ENCODE measurements at regions not wholly inside any gene's neighbourhood (a gene's known extent, or its start where the extent isn't known, plus 50 kb on each side); places are given as distances from the start of the nearest gene placed in this dataset.

DNA sequence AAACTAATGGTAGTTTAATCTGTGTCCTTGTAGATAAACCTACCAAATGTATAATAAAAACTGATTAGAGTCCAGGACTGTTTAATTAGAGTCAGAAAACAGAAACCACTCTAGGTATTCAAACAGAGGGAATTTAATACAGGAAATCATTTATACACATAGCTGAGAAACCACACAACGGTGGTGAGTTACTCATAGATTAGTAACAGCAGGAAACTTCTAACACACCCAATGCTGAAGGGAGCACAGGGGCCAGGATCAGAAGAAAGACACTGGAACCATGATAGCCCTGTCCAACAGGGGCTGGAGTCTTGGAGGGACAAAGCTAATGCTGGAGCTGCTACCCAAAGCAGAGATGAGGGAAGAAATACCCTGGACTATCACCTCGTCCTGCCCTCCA is 321.0 kb downstream of the ACTL7B start:
- Mint-ChIP-seq H3K4me3 (no peak overlapping the region), H3K27ac (no peak overlapping the region), H3K36me3 (ENCODE audit: low read depth) (no peaks in the 10 kb centered on the region), H3K27me3 (ENCODE audit: low read depth) (no peaks in the 10 kb centered on the region), H3K4me1 (ENCODE audit: low read depth) (no peaks in the 10 kb centered on the region), H3K9me3 (no peaks in the 10 kb centered on the region)
- no peak for DNase-seq (ENCODE audit: low spot score)

DNA sequence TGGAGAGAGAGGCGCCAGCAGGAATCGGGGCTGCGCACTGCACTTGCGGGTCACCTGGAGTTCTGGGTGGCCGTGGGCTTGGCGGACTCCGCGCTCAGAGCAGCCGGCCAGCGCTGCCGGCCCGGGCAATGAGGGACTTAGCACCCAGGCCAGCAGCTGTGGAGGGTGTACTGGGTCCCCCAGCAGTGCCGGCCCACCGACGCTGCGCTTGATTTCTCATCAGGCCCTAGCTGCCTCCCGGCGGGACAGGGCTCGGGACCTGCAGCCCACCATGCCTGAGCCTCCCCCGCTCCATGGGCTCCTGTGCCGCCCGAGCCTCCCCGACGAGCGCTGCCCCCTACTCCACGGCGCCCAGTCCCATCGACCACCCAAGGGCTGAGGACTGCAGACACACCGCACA is 325.6 kb downstream of the ACTL7B start:
- Mint-ChIP-seq H3K4me3 (no peak overlapping the region), H3K27ac (no peak overlapping the region), H3K27me3 (ENCODE audit: low read depth) (no peaks in the 10 kb centered on the region), H3K4me1 (ENCODE audit: low read depth) (no peaks in the 10 kb centered on the region), H3K36me3 (ENCODE audit: low read depth) (no peaks in the 10 kb centered on the region), H3K9me3 (peaks cover 4% of the 10 kb centered on the region)
- DNase-seq (ENCODE audit: low spot score), result no peak

DNA sequence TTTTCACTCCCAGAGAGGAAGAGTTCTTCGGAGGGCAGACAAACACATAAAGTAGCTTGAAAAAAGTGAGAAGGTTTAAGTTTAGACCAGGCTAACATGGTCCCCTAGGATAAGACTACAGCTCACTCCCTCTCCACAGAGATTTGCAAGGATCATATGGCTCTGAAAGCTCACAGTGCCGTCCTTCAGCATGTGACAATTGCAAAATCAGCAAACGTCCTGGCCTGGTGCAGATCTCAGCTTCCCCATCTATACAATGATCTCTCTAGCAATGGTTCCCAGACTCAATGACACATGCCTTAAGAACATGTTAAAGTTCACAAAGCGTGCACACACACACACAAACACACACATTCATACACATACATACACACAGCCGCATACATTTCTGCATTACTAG is 327.6 kb downstream of the ACTL7B start:
- no peaks in the 10 kb centered on the region for H3K36me3 Mint-ChIP-seq (ENCODE audit: low read depth)
- no peaks in the 10 kb centered on the region for H3K4me1 Mint-ChIP-seq (ENCODE audit: low read depth)
- H3K4me3 Mint-ChIP-seq, result no peak overlapping the region
- DNase-seq (ENCODE audit: low spot score), result no peak
- no peaks in the 10 kb centered on the region for H3K27me3 Mint-ChIP-seq (ENCODE audit: low read depth)
- peaks cover 4% of the 10 kb centered on the region for H3K9me3 Mint-ChIP-seq
- H3K27ac Mint-ChIP-seq, result no peak overlapping the region

DNA sequence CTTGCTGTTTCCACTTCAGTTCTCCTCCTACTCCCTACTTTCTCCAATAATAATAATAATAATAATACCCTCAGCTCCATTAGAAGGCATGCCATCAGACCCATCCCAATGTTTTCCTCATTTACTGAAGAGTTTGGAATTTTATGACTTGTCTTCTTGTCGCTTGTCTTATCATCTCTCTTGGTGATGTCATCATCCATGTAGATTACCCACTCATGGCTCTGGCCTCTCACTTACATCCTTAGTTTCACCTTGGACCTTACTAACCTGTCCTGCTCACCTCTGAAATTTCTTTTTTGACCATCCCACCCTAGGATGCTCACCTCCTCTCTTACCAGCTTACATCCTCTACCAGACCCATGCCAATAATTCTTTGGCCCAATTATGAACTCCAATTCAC is 329.3 kb downstream of the ACTL7B start:
- no peaks in the 10 kb centered on the region for H3K4me1 Mint-ChIP-seq (ENCODE audit: low read depth)
- no peaks in the 10 kb centered on the region for H3K36me3 Mint-ChIP-seq (ENCODE audit: low read depth)
- no peak overlapping the region for H3K27ac Mint-ChIP-seq
- peaks cover 4% of the 10 kb centered on the region for H3K9me3 Mint-ChIP-seq
- H3K27me3 Mint-ChIP-seq (ENCODE audit: low read depth), result no peaks in the 10 kb centered on the region
- no peak overlapping the region for H3K4me3 Mint-ChIP-seq
- no peak for DNase-seq (ENCODE audit: low spot score)

DNA sequence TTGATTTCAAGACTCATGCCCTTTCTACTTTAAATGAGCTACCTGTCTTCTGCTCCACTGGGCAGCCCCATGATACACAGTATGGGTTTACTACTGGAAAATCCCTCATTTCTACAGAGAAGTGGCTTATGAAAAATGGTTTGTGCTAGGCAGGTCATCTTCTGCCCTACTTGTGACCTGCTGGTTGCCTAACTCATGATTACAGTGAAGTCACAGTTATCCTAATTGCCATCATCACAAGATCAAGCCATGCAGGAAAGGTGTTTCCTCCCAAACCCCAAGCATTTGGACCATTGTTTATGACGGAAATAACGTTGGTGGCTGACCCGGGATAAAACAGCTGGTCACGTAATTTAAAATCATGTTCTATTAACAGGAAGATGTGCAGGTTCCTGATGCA is 330.6 kb downstream of the ACTL7B start:
- peaks cover 4% of the 10 kb centered on the region for H3K9me3 Mint-ChIP-seq
- H3K27ac Mint-ChIP-seq, result no peak overlapping the region
- no peaks in the 10 kb centered on the region for H3K36me3 Mint-ChIP-seq (ENCODE audit: low read depth)
- no peaks in the 10 kb centered on the region for H3K4me1 Mint-ChIP-seq (ENCODE audit: low read depth)
- DNase-seq (ENCODE audit: low spot score), result no peak
- H3K27me3 Mint-ChIP-seq (ENCODE audit: low read depth), result no peaks in the 10 kb centered on the region
- no peak overlapping the region for H3K4me3 Mint-ChIP-seq

DNA sequence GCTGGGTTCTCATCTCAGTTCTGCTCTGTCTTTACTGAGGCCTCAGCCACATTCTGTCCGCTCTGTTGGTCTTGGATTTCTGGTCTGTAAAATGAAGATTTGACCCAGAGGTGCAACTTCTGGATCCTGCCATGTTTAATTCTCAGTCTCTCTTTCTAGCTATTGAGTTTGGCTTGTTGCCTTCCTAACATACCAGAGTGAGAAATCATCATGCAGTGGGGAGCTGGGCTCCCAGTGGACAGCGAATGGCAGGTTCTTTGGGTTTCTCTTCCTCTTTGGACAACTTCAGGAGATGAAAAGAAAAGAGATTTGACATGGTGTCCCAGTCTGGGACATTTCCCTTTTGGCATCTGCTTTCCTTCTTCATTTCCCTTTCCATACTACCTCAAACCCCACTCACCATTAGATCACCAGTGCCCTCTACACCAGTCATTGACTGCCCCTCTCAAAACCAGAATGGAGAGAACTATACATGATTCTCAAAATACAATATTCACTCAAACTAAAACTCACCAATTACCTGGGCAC is 334.7 kb downstream of the ACTL7B start:
- Mint-ChIP-seq H3K9me3 (no peaks in the 10 kb centered on the region), H3K27me3 (ENCODE audit: low read depth) (no peaks in the 10 kb centered on the region), H3K36me3 (ENCODE audit: low read depth) (no peaks in the 10 kb centered on the region), H3K4me3 (no peak overlapping the region), H3K4me1 (ENCODE audit: low read depth) (no peaks in the 10 kb centered on the region), H3K27ac (no peak overlapping the region)
- DNase-seq (ENCODE audit: low spot score), result no peak

DNA sequence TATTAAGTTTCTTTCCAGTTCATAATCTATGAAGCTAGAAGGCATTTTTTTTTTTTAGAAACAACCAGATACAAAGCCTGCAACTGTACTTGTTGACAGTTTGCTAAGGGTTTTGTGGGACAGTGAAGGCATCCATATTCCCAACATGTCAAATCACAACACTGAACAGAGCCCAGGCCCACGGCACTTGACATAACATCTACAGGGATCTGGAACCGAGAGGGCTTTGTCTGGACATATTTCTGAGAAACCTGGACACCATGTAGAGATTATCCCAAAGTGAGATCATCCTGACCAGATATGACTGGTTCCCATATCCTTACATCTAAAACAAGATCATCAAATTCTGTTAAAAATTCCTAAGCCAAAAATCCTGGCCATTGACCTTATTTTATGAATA is 336.3 kb downstream of the ACTL7B start:
- DNase-seq (ENCODE audit: low spot score), result no peak
- no peaks in the 10 kb centered on the region for H3K9me3 Mint-ChIP-seq
- no peak overlapping the region for H3K4me3 Mint-ChIP-seq
- no peak overlapping the region for H3K27ac Mint-ChIP-seq
- no peaks in the 10 kb centered on the region for H3K36me3 Mint-ChIP-seq (ENCODE audit: low read depth)
- no peaks in the 10 kb centered on the region for H3K27me3 Mint-ChIP-seq (ENCODE audit: low read depth)
- no peaks in the 10 kb centered on the region for H3K4me1 Mint-ChIP-seq (ENCODE audit: low read depth)

DNA sequence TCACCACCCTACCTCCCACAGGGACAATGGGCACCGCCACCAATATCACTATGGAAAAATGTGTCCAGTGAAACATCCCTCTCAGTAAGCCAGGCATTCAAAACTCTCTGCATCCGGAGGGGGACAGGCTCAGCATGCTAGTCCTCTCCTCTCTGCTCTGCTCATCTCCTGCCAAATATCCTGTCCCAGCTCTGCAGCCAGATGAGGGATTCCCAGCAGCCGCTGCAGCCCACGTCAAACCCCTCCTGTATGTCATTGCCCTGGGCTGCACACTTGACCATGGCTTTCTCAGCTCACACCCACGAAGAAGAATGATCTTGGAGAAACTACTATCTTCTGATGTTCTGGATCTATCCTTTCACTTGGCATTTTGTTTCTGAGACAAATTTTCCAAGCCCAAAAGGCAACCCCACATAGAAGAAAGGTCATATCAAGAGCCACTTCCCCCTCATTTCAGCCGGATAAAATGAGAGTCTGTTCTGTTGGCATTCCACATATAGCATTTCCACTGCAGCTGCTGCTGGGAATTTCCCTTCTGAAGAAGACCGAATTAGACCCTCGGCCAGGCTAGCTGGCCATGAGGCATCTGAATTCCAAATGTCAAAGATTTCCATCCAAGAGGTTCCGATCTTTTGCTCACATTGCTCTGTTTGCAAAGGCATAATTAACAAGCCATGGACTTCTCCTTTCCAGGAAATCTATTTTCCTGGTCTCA is 338.0 kb downstream of the ACTL7B start:
- Mint-ChIP-seq H3K4me3 (no peak overlapping the region), H3K36me3 (ENCODE audit: low read depth) (no peaks in the 10 kb centered on the region), H3K9me3 (no peaks in the 10 kb centered on the region), H3K27me3 (ENCODE audit: low read depth) (no peaks in the 10 kb centered on the region), H3K27ac (no peak overlapping the region), H3K4me1 (ENCODE audit: low read depth) (no peaks in the 10 kb centered on the region)
- DNase-seq (ENCODE audit: low spot score), result no peak

DNA sequence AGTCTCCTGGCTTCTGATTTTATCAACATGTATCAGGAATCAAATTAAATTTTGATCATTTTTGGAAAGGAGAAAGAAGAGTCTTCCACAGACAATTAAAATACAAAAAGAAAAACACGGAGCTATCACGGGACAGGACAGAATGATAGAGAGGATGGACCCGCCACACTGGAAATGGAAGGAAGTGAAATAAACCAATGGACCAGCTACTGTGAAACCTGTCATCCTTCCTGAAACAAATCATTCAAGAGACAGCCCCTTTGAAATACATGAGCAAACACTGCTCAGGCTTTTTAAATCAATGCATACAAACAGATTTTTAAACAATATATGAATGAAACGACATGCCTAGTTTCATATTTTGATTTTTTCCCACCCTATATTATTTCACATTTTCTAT is 339.4 kb downstream of the ACTL7B start:
- Mint-ChIP-seq H3K9me3 (no peaks in the 10 kb centered on the region), H3K4me1 (ENCODE audit: low read depth) (no peaks in the 10 kb centered on the region), H3K27me3 (ENCODE audit: low read depth) (no peaks in the 10 kb centered on the region), H3K27ac (no peak overlapping the region), H3K36me3 (ENCODE audit: low read depth) (no peaks in the 10 kb centered on the region), H3K4me3 (no peak overlapping the region)
- DNase-seq (ENCODE audit: low spot score), result no peak

DNA sequence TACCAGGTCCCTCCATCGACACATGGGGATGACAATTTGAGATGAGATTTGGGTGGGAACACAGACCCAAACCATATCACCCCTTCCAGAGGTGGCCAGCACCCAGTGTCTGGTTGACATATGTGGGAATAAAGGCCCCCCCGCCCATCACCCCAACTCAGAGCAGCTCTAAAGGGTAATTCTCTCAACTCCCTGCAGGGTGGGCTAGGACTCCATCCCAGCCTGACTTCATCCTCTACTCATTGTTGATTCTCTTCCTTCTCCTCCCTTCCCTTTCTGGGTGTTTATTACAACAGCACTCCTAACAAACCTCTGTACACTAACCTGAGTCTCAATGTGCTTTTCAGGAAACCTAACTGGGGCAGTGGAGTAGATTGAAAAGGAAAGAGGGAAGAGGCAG is 339.9 kb downstream of the ACTL7B start:
- H3K4me1 Mint-ChIP-seq (ENCODE audit: low read depth), result no peaks in the 10 kb centered on the region
- no peaks in the 10 kb centered on the region for H3K27me3 Mint-ChIP-seq (ENCODE audit: low read depth)
- no peak overlapping the region for H3K4me3 Mint-ChIP-seq
- H3K27ac Mint-ChIP-seq, result no peak overlapping the region
- H3K36me3 Mint-ChIP-seq (ENCODE audit: low read depth), result no peaks in the 10 kb centered on the region
- DNase-seq (ENCODE audit: low spot score), result no peak
- H3K9me3 Mint-ChIP-seq, result no peaks in the 10 kb centered on the region

DNA sequence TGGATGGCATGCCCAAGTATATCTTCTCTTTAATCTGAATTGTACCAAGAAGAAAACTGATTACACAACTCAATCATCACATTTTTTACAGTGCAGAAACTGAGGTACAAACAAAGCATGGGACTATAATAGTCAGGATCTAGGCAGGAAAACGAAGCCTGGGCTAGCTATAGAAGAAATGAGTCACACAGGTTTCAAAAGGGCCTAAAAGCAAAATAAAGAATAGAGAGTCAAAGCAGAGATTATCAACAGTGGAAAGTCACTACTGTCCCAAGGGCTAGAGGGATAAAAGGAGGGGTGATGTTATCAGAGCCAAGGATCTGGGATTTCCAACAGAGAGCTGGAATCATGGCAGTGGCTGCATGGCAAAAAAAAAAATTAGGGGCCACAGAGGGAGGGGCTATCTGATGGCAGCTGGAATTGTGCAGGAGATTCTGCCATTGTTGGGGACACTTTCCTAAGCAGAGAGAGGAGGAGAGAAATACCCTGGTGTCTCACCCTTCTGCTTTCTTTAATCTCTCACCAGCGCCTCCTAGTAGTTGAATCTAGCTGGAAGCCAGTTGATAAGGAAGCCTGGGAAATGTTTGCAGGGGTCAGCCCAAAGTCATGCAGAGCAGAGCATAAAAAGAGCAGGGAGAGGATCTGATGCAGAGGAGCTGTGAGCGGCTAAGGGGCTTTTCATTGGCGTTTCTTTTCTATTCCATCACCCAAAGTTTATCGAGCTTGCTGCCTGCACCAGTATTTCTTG is 343.2 kb downstream of the ACTL7B start:
- DNase-seq (ENCODE audit: low spot score), result no peak
- no peaks in the 10 kb centered on the region for H3K27me3 Mint-ChIP-seq (ENCODE audit: low read depth)
- no peaks in the 10 kb centered on the region for H3K4me1 Mint-ChIP-seq (ENCODE audit: low read depth)
- no peak overlapping the region for H3K27ac Mint-ChIP-seq
- no peak overlapping the region for H3K4me3 Mint-ChIP-seq
- H3K36me3 Mint-ChIP-seq (ENCODE audit: low read depth), result no peaks in the 10 kb centered on the region
- peaks cover 2% of the 10 kb centered on the region for H3K9me3 Mint-ChIP-seq

DNA sequence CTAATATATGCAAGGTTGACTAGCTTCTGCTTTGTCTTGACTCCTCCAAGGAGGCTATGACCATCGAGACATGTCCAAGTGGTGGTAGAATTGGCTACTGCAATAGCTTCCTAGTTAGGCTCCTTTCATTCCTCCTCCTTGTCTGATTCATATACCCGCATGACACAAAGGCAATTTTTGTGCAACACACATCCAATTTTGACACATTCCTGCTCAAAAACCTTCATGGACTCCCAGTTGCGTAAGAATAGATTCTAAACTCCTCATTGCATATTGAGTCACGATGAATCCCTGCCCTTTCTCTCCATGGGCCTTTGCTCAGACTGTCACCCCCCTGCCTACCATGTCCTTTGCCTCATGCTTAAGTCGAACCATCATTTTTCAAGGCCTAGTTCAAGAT is 344.5 kb downstream of the ACTL7B start:
- no peaks in the 10 kb centered on the region for H3K27me3 Mint-ChIP-seq (ENCODE audit: low read depth)
- no peak for DNase-seq (ENCODE audit: low spot score)
- no peaks in the 10 kb centered on the region for H3K36me3 Mint-ChIP-seq (ENCODE audit: low read depth)
- H3K4me3 Mint-ChIP-seq, result no peak overlapping the region
- H3K9me3 Mint-ChIP-seq, result peaks cover 4% of the 10 kb centered on the region
- H3K27ac Mint-ChIP-seq, result no peak overlapping the region
- no peaks in the 10 kb centered on the region for H3K4me1 Mint-ChIP-seq (ENCODE audit: low read depth)

DNA sequence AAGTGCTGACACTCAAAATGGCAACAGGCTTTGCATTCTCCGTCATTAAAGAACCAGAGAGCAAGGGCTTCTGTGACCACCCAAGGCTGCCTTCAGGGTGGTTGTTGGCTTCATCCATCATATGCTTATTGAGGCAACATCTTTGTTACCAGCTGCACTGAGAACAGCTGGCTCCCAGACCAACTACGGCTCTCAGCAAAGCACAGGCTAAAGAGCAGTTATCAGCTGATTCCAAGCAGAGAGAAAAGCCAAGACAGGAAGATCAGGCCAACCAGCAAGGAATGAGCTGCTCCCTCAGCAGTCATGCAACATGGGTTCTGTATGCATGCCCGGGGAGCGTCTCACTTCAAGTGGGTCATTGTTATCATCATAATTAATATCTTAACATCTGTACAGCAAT is 358.9 kb downstream of the ACTL7B start:
- H3K27ac Mint-ChIP-seq, result no peak overlapping the region
- H3K36me3 Mint-ChIP-seq (ENCODE audit: low read depth), result no peaks in the 10 kb centered on the region
- H3K4me1 Mint-ChIP-seq (ENCODE audit: low read depth), result no peaks in the 10 kb centered on the region
- no peaks in the 10 kb centered on the region for H3K27me3 Mint-ChIP-seq (ENCODE audit: low read depth)
- no peak overlapping the region for H3K4me3 Mint-ChIP-seq
- H3K9me3 Mint-ChIP-seq, result peaks cover 19% of the 10 kb centered on the region
- DNase-seq (ENCODE audit: low spot score), result no peak

DNA sequence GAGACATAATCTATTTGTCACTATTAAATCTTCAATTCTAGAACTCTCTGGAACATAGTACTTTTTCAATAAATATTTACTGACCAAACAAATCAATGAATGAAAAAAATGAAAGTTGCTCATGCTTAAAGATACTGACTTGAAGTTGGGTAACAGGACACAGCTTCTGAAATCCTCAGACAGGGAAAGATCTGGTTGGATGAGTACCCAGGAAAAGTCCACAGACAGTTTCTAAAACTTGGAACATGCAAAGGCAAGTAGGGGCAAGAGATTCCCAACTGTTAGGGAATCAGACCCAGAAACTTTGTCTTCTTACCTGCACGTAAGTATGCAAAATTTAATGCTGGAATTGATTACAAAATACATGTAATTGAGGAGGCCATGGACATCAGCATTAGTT is 366.2 kb downstream of the ACTL7B start:
- H3K27me3 Mint-ChIP-seq (ENCODE audit: low read depth), result no peaks in the 10 kb centered on the region
- no peak overlapping the region for H3K4me3 Mint-ChIP-seq
- H3K27ac Mint-ChIP-seq, result no peak overlapping the region
- H3K9me3 Mint-ChIP-seq, result peaks cover 6% of the 10 kb centered on the region
- no peaks in the 10 kb centered on the region for H3K4me1 Mint-ChIP-seq (ENCODE audit: low read depth)
- no peaks in the 10 kb centered on the region for H3K36me3 Mint-ChIP-seq (ENCODE audit: low read depth)
- no peak for DNase-seq (ENCODE audit: low spot score)

Data from T-helper 2 cell treated with Interferon-gamma antibody and Interleukin-4, amounts not matched to agents 5 μg/mL and 100 μg/mL, for 36 hours (primary cell).